AG04449 (cell line): ENCODE measurements at regions not wholly inside any gene's neighbourhood (a gene's known extent, or its start where the extent isn't known, plus 50 kb on each side); places are given as distances from the start of the nearest gene placed in this dataset.

Experiments used
- CTCF ChIA-PET: fragments of 350-600 bp; formaldehyde crosslinking; extraction: SDS; loops from one replicate; lab custom pipeline; 2021; ENCODE audit warnings: antibody characterized with exemption; lab: Yijun Ruan, JAX
- POLR2A ChIA-PET: fragments of 400-600, 350-600 bp; formaldehyde crosslinking; extraction: SDS; loops from one replicate; lab custom pipeline; 2020; ENCODE audit warnings: antibody characterized with exemption, inconsistent platforms; lab: Yijun Ruan, JAX
- DNase-seq: peaks from one replicate; pipeline ENCODE4 v3.0.0-alpha.2; 2010; ENCODE audit warnings: low read depth, low spot score
- H3K4me3 ChIP-seq: 2 replicates; pipeline ENCODE4 v1.5.1; 2011; ENCODE audit warnings: low read depth, mild to moderate bottlenecking, control low read depth, low read length
- TF ChIP-seq, protein P1 (sequence below): IDR thresholded peaks from one replicate; pipeline ENCODE4 v1.5.1; 2011; ENCODE audit warnings: mild to moderate bottlenecking, moderate library complexity, low read length, control low read depth, inconsistent platforms; ENCODE audit not compliant: insufficient read depth; ENCODE audit errors: missing control alignments

DNA sequence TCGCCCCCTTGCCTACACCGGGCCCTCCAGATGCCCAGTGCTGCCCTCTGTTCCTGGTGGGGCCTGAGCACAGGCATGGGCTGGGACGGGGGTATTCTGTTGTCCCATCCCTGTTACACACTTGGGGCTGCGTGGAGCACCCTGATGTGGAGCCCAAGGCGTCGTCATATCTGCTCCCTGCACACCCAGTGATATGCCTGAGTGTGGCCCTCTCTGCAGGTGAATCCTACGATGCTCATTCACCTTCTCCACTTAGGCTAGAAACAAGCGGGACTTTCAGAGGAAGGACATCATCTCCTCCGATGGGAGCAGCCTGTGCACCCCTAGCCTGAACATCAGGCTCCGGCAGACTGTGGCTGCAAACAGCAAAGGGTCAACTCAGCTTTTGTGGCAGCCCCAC is 91.0 kb upstream of the NPTX2 start:
- TF ChIP-seq, protein P1, sequence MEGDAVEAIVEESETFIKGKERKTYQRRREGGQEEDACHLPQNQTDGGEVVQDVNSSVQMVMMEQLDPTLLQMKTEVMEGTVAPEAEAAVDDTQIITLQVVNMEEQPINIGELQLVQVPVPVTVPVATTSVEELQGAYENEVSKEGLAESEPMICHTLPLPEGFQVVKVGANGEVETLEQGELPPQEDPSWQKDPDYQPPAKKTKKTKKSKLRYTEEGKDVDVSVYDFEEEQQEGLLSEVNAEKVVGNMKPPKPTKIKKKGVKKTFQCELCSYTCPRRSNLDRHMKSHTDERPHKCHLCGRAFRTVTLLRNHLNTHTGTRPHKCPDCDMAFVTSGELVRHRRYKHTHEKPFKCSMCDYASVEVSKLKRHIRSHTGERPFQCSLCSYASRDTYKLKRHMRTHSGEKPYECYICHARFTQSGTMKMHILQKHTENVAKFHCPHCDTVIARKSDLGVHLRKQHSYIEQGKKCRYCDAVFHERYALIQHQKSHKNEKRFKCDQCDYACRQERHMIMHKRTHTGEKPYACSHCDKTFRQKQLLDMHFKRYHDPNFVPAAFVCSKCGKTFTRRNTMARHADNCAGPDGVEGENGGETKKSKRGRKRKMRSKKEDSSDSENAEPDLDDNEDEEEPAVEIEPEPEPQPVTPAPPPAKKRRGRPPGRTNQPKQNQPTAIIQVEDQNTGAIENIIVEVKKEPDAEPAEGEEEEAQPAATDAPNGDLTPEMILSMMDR: no peak
- H3K4me3 ChIP-seq: no peak overlapping the region
- DNase-seq: no peak
- ChIA-PET POLR2A (no interaction called here), CTCF (no interaction called here)

DNA sequence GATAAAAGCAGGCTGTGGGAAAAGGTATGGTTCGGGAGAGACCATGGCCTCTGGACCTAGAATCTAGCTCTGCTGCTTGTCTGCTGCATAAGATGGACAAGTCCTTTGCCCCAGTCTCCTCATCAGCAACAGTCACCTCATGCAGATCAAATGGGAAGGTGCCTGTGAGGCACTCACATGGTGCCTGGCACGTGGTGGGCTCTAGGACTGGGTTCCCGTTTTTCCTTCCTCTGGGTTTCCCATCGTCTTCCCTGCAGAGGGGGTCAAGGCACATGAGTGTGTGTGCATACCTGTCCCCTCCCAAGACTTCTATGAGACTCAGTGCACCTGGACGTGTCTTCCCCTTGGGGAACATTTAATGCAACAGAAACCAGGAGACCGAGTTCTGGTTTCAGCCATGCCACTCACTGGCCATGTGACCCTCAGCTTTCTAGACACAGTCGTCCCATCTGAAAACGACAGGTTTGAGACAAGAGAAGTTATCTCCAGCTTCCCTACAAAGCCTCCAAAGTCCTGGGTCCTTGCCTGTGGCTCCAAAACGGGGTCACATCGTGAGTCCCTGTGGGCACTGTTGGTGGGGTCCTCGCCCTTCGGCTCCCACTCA is 95.9 kb upstream of the NPTX2 start:
- POLR2A ChIA-PET: no interaction called here
- H3K4me3 ChIP-seq: no peak overlapping the region
- no peak for DNase-seq
- CTCF ChIA-PET: no interaction called here
- TF ChIP-seq, protein P1: no peak

DNA sequence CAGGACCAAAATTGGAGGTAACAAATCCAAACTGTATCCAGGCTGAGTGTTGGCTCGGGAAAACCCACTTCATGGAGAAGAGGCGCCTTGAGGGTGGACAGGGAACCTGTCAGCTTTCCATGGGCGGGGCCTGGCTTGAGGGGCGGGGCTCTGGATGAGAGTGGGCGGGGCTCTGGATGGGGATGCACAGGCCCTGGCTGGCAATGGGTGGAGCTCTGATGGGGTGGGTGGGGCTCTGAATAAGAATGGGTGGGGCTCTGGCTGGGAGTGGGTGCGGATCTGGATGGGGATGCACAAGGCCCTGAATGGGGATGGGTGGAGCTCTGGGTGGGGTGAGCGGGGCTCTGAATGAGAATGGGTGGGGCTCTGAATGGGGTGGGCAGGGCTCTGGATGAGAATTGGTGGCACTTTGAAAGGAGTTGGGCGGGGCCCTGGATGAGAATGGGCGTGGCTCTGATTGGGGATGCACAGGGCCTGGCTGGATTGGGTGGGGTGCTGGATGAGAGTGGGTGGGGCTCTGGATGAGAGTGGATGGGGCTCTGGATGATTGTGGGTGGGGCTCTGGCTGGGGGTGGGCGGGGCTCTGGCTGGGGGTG is 96.6 kb upstream of the NPTX2 start:
- CTCF ChIA-PET: no interaction called here
- no peak for DNase-seq
- POLR2A ChIA-PET: no interaction called here
- no peak overlapping the region for H3K4me3 ChIP-seq
- TF ChIP-seq, protein P1: no peak

DNA sequence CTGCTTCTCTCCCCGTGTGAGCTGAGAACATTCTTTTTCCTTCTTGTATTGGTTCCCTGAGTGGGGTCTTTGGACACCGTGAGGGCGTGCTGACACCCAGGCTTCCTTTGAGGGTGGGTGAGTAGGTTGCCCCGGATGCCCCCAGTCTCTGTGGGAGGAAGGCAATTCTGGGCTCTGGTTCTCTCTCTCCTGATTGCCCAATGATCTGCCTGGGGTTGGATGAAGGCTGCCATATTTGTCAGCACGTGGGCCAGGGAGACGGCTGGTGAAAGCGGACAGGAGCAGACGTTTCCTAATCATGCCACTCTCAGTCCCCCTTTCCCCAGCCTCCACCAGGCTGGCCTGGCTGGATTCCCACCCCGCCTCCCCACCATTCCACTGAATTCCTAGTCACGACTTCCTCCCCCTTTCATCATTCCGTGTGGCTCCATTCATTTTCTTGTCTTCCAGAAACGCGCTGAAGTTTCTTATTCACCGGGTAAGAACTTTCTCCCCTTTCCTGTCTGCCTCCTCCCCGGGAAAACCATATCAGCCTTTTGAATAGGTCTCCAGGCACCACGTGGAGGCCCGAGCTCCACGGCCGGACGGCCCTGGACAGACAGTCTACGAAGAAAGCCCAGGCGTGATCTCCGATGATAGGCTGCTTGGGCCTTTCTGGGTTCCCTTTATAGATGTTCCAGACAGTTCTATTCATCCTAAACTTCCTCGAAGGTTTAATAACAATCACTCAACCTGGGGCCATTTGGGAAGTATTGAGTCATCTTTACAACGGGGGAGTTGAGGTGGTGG is 98.7 kb upstream of the NPTX2 start:
- ChIA-PET CTCF (no interaction called here), POLR2A (no interaction called here)
- no peak for DNase-seq
- no peak overlapping the region for H3K4me3 ChIP-seq
- TF ChIP-seq, protein P1: no peak

DNA sequence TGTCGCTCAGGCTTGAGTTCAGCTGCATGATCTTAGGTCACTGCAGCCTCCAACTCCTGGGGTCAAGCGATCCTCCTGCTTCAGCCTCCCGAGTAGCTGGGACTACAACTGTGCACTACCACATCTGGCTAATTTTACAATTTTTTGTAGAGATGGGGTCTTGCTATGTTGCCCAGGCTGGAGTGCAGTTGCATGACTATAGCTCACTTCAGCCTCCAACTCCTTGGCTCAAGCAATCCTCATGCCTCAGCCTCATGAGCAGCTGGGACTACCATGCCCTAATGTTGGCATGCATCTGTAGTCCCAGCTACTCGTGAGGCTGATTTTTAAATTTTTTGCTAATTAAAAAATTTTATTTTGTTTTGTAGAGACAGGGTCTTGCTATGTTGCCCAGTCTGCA is 101.9 kb upstream of the NPTX2 start:
- DNase-seq: no peak
- no peak overlapping the region for H3K4me3 ChIP-seq
- POLR2A ChIA-PET: no interaction called here
- CTCF ChIA-PET: no interaction called here
- TF ChIP-seq, protein P1: no peak

DNA sequence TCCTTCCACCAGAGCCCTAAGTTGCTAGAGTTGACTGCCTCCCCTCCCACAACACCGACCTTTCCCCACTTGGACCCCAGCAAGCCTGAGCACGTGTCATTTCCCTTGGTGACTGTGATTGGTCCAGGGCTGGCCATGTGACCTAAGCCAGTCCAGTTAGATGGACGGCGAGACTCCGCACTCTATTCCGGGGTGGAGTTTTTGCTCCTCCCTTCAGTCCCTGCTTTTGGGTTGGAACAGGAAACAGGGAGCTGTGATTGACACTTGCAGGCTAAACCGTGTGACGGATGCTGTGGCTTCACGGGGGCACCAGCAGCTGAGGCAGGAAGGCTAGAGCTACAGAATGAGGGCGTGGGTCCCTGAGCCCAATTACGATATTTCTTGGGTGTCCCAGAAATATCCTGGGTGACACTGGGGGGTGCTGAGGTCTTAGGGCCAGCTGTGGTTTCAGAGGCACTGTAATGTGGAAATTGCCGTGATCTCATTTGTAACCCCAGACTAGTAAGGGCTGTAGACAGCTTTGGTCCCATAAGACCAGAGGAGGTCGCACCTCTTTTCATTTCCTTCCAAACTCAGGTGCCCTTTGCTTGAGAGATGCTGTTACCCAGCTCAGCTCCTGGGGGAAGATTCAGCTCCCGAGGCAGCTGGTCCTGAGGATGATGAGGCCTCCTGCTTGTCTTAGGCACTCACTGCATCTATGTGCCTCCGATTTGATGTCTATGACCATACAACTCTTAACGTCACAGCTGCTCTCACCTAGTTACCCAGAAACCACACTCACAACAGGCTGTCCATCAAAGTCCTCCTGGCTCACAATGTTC is 102.7 kb upstream of the NPTX2 start:
- CTCF ChIA-PET: no interaction called here
- DNase-seq: no peak
- POLR2A ChIA-PET: no interaction called here
- no peak overlapping the region for H3K4me3 ChIP-seq
- TF ChIP-seq, protein P1: no peak
